Middle frontal gyrus (tissue), 1 donor: ENCODE measurements at regions not wholly inside any gene's neighbourhood (a gene's known extent, or its start where the extent isn't known, plus 50 kb on each side); places are given as distances from the start of the nearest gene placed in this dataset.
"Not testable (repeated sequence)": the region's sequence is repeated elsewhere in the genome, so short reads cannot be mapped to it uniquely, and the experiment has no call there.

Source experiments
- DNase-seq: peaks from one replicate; pipeline ENCODE4 v3.0.0-alpha.2; 2015; ENCODE audit warnings: low spot score; ENCODE audit errors: extremely low spot score

DNA sequence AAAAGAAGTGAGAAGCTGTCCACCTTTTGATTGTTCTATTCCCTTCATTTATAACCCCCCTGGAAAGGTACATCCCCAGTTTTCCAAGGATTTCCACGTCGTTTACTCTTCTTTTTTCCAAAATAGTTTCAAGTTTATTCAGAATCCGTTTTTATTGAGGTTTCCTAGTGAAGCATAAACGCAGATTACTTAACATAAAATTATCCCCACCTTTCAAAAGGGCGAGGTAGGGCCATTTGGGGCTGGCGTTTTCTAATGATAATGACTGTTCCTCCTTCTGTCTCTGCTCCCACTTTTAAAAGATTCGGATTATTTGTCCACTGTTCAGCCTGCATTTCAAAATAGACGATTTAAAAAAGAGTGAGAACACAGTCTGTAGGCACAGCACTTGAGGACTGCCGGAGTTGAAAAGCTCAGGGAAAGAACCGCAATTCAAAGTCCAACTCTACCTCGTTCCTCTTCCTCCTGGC, 165.2 kb upstream of the PPP1R3A start:
- DNase-seq = no peak

DNA sequence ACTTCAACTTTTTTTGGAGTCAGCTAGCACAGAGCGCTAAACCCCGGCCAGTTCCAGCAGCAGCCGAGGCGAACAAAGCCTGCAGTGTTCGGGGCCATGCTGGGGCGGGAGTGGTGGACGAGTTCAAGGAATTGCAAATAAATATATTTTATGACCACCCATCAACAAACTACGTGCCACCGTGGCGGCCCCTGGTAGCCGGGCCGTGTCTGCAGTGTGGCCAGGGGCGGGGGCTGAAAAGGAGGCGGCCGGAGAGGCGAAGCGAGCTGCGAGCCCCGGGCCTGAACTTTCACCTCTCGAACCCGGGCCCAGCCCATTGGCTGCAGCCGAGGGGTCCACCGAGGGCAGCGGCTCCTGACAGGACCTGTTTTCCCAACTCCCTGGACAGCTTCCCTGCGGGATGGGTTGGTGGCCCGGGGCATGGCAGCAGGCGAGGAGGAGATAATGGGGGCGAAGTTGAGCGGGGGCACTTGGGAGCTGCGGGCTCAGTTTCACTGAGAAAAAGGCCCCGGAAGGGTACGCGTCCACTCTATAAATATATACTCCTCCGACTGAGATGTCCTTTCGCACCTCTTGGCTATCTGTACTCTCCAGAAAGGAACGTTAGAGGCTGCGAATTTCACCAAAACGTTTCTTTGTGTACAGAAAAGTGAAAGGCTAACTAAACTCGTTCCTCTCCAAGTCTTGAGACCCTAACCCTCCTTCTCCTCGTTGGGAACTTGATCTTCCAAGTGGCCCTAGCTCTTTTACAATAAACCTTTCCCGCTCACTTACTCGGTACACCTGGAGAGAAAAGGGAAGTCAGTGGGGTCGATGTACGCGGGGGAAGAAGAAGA, 164.6 kb upstream of the PPP1R3A start:
- DNase-seq = no peak

DNA sequence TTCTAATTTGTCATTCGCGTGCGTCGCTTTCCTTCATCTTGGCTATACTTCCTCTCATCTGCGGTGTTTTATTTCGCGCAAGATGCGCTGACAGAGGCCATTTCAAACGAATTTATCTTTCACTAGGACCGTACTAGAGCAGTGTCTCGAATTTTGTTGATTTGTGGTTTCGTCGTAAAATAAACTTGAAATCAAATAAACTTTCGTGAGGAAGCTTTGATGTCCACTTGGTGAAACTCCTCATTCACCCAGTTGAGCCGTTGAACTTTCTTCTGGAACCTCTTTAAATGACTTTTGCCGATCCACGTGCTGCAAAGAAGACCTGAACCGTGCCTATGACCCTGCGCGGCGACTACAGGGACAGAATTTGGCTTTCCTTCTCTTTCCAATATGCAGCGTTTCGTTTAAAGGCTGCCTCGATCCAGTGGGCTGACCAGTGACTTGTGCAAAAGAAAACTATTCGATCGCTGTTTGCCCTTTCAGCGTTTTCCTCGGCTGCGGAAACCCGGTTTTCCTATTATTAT, 163.9 kb upstream of the PPP1R3A start:
- DNase-seq = no peak

DNA sequence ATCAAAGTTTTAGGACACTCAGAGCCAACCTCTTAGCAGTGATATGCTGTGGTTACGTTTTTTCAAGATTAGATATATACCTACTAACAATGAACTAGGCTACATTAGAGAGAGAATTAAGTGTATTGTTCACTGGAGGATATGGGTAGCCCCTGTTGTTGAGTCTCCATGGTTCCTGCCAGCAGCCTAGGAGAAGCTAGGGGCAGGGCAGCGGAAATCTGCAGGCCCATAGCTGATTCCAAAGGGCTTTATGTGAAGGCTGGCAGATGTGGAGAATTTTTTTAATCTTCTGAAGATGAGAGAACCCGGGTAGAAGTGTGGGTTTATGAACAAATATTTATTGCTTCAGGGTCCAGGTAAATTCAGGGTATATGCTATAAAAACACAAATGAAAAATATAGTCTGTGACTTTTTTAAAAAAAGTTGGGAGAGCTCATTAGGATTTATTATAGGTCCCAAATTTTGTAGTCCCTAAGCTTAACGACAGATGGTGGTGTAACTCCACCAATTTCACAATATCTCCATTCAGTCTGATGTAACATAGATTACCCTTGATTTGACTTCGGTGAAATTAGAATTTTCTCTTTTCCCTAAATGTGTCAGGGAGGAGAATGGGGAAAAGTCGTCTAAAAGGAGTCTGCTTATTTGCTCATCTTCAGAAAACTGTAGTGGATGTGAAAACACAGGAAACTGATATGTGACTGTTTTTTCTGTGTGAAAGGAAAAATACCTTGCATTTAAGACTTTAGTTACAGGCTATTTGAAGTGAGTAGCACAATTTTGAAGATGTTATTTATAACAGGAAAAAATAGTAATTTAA, 163.0 kb upstream of the PPP1R3A start:
- no peak for DNase-seq

- DNase-seq = not testable (repeated sequence)
Measured at GRCh38 chr7:114077158-114077524, 158.3 kb upstream of the PPP1R3A start.

DNA sequence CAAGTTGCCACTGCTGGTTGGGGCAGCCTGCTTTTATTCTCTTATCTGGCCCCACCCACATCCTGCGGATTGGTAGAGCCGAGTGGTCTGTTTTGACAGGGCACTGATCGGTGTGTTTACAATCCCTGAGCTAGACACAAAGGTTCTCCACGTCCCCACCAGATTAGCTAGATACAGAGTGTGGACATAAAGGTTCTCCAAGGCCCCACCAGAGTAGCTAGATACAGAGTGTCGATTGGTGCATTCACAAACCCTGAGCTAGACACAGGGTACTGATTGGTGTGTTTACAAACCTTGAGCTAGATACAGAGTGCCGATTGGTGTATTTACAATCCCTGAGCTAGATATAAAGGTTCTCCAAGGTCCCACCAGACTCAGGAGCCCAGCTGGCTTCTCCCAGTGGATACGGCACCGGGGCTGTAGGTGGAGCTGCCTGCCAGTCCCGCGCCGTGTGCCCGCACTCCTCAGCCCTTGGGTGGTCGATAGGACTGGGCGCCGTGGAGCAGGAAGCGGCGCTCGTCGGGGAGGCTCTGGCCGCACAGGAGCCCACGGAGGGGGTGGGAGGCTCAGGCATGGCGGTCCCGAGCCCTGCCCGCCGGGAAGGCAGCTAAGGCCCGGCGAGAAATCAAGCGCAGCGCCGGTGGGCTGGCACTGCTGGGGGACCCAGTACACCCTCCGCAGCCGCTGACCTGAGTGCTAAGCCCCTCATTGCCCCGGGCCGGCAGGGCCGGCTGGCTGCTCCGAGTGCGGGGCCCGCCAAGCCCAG, 157.8 kb upstream of the PPP1R3A start:
- not testable (repeated sequence) for DNase-seq

DNA sequence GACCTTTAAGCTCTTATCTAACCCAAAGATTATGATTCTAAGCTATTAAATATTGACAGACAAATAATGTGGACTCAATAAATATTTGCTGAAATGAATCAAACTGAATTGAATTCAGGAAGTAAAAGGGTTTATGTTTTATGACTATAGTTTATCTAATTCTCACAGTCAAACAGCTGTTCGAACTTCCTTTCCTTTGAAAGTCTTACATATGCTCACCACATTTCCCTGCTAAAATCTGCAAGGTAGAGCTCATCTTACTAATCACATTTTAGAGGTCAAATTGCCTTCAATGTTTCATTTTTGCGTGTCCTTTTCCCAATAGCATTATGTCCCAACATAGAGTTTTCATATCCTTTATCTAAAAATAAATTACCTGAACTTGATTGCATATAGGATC, 154.9 kb upstream of the PPP1R3A start:
- no peak for DNase-seq

GRCh38 chr7:114070246-114070645, 151.4 kb upstream of the PPP1R3A start:
- no peak for DNase-seq

DNA sequence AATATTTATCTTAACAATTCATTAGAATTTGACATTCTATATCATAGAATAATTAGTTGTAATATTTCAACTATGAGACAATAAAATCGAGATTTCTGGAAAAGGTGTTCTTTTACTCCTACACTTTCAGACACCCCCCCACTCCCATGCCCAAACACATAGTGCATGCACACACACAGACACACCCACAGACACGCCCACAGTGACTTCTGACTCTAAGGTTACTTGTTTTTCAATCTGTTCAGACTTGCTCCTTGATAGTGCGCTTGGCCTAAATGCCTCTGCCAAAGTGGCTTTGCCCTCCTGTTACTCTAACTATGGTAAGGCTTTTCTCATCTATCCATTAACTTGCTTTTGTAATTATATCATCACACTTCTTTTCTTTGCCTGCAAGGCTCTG, 144.0 kb upstream of the PPP1R3A start:
- DNase-seq = no peak

DNA sequence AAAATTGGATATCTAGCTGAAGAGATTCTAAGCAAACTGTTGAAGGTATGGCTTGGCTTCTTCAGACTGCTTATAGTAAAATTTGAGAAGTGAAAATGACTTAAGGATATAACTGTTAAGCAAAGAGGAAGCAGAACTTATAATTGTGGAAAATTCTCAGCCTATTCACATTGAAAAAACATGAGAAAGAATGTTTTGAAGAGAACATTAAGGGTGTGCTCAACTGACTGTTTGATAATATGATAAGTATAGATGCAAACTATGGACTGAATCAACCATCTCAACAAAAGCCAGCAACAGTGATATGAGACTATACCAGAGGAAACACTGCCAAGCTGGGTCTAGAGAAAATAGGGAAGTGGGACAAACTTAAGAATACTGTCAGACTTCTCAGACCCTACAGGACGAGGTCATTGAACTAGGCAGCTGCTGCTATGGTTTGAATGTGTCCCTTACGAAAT, 133.1 kb upstream of the PPP1R3A start:
- no peak for DNase-seq

- no peak for DNase-seq
Measured at GRCh38 chr7:114050571-114050970, 131.8 kb upstream of the PPP1R3A start.

DNA sequence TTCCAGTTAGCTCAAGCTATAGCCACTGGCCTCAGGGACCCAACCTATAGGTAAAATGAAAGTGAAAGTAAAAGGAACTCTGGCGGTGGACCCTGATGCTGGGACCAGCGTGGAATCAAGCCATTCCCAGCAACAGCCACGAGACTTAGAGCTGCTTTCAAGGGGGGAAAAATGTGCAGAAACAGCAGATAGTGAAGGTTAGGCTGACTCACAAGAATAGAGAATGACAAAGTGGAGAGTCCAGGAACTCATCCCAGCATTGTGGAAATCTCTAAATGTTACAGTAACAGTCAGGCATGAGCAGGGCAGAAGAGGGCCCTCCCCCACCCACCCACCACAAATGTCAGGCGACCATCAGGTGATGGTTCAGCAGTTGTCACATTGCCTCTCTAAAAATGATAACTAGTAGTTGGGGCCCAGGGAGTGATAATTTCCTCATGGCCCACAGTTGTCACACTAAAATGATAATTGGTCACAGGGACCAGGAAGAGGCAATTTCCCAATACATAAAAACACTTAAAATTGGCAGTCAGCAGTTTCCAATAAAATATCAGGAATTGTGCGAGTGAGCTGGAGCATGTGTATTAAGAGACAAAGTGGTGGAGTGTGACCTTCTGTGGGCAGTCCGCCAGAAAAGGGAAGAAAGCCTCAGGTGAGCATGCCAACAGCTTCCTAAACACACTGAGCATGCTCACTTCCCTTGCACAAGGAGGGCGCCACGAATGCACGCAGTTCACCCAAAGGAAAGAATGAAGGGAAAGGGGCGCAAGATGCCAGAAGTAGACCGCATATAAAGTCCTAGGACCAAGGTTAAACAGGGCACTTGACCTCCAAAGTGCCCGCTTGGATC, 129.8 kb upstream of the PPP1R3A start:
- no peak for DNase-seq

- DNase-seq = no peak
Measured at GRCh38 chr7:114047889-114048288, 129.1 kb upstream of the PPP1R3A start.

GRCh38 chr7:114033475-114033874, 114.7 kb upstream of the PPP1R3A start:
- DNase-seq = no peak

DNA sequence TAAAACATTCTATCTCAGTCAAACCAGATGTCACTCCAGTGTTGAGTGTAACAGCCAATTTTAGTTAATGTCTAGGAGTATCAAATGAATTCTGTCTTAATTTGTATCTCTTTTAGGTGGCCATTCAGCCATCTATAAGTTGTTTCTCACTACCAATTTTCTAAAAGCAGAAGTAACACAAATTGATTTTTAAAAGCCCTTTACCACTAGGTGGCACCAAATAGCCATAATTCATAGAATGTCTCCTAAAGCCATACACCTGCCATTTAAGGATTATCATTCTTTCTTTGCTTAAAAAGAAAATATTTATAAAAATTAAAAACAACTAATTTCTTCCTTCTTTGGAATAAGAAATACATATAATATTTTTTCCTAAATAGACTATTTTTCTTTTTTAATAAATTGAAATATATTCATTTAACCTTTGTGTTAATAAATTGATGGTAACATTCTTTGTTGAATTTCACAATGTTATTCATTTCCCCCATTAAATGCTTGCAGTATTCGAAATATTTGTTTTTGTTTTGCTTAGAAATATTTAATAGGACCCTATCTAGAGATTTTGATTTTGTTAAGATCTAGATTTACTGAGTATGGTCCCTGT, 107.8 kb upstream of the PPP1R3A start:
- peak; percentile 62 for DNase-seq

- no peak for DNase-seq
Measured at GRCh38 chr7:114021135-114021534, 102.3 kb upstream of the PPP1R3A start.

DNA sequence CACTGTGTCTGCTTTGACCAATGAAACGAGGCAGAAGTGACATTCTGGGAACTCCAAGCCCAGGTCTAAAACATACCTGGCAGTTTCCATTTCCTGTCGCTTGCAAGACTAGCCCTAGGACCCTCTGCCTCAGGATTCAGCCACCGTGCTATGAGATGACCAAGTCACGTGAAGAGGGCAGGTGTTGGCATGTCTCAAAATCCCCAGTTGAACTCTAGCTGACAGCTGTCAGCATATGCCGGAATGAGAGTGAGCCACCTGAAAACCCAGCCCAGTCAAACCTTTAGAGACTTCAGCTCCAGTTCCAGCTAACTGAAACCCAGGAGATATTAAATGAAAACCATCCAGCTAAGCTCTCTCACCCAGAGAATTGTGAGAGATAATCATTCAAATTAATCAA, 89.9 kb upstream of the PPP1R3A start:
- no peak for DNase-seq

DNA sequence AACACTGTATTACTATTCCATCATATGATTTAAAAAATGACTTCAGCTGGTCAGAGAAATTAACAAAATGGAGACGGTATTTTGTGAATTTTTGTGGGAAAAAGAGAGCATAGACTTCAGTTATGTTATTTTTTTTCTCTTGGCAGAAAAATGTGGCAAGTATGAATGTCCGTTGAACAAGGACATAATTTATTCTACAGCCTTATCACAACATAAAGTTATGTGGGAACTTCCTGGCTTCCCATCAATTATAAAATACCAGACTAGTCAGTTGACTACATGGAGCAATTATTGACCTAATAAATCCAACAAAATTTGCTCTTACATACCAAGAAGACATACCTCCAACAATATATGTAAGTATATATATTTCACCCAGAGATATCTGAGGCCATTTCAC, 88.6 kb upstream of the PPP1R3A start:
- DNase-seq = no peak

DNA sequence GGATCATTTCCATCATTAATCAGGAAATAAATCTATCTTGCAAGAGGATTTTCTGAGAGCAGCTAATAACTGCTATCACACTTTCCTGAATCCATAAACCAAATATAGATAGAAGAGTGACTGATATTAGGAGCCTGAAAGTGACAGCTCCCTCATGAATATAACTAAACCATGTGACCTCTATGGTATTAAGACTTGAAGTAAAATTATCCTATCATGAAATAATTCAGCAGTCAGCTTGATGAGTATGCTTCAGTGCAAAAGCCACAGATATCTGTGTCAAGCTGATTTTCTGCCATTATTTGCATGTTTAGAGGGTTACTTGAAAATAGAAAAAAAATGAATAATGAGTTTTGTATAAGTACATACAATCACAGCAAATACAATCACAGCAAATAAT, 80.1 kb upstream of the PPP1R3A start:
- no peak for DNase-seq

DNA sequence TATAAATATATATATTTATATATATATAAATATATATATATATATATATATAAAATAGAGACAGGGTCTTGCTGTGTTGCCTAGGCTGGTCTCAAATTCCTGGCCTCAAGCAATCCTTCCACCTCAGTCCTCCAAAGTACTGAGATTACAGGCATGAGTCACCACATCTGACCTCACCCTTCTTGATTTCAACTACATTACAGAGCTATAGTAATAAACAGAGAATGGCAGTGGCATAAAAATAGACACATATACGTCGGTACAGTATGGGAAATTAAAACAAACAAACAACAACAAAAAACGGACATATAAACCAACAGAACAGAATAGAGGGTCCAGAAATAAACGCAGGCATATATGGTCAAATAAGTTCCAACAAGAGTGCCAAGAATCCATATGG, 77.6 kb upstream of the PPP1R3A start:
- no peak for DNase-seq
